Fibroblast of skin of abdomen (primary cell): ENCODE measurements at regions not wholly inside any gene's neighbourhood (a gene's known extent, or its start where the extent isn't known, plus 50 kb on each side); places are given as distances from the start of the nearest gene placed in this dataset.
A peak's percentile ranks its signal among the peaks of the same experiment; 100 is the strongest.
"Not testable (repeated sequence)": the region's sequence is repeated elsewhere in the genome, so short reads cannot be mapped to it uniquely, and the experiment has no call there.

Source experiments
- DNase-seq: peaks from one replicate; pipeline ENCODE4 v3.0.0-alpha.2; 2013

- no peak for DNase-seq
Measured at GRCh38 chr22:27298742-27299141, 502.8 kb downstream of the MN1 start.

GRCh38 chr22:27299181-27300085 lies 502.1 kb downstream of the MN1 start:
- DNase-seq = peak; percentile 78

- no peak for DNase-seq
Measured at GRCh38 chr22:27300536-27301285, 500.8 kb downstream of the MN1 start.

- DNase-seq = no peak
Measured at GRCh38 chr22:27302501-27302900, 499.1 kb downstream of the MN1 start.

GRCh38 chr22:27303718-27304117 lies 497.8 kb downstream of the MN1 start:
- DNase-seq = no peak

- DNase-seq = no peak
Measured at GRCh38 chr22:27306771-27307170, 494.8 kb downstream of the MN1 start.

GRCh38 chr22:27307545-27308247 lies 493.9 kb downstream of the MN1 start:
- DNase-seq = no peak

- no peak for DNase-seq
Measured at GRCh38 chr22:27308513-27308912, 493.0 kb downstream of the MN1 start.

- DNase-seq = peak; percentile 20
Measured at GRCh38 chr22:27309697-27310096, 491.9 kb downstream of the MN1 start.

GRCh38 chr22:27310966-27311697 lies 490.4 kb downstream of the MN1 start:
- DNase-seq = no peak

GRCh38 chr22:27311698-27312550 lies 489.6 kb downstream of the MN1 start:
- DNase-seq = peak; percentile 47

GRCh38 chr22:27312565-27312964 lies 489.0 kb downstream of the MN1 start:
- DNase-seq = no peak

- DNase-seq = no peak
Measured at GRCh38 chr22:27312966-27313855, 488.3 kb downstream of the MN1 start.

- no peak for DNase-seq
Measured at GRCh38 chr22:27314276-27314807, 487.2 kb downstream of the MN1 start.

GRCh38 chr22:27315833-27316232 lies 485.7 kb downstream of the MN1 start:
- DNase-seq = no peak

GRCh38 chr22:27317096-27317495 lies 484.5 kb downstream of the MN1 start:
- peak; percentile 52 for DNase-seq

- peak; percentile 89 for DNase-seq
Measured at GRCh38 chr22:27317971-27318428, 483.6 kb downstream of the MN1 start.

GRCh38 chr22:27318516-27318915 lies 483.0 kb downstream of the MN1 start:
- peak; percentile 95 for DNase-seq

- DNase-seq = no peak
Measured at GRCh38 chr22:27323661-27324060, 477.9 kb downstream of the MN1 start.

GRCh38 chr22:27324908-27325307 lies 476.6 kb downstream of the MN1 start:
- not testable (repeated sequence) for DNase-seq
